Omental fat pad (tissue), 3 donors: ENCODE measurements at regions not wholly inside any gene's neighbourhood (a gene's known extent, or its start where the extent isn't known, plus 50 kb on each side); places are given as distances from the start of the nearest gene placed in this dataset.
"Not testable (repeated sequence)": the region's sequence is repeated elsewhere in the genome, so short reads cannot be mapped to it uniquely, and the experiment has no call there.

Source experiments
- ATAC-seq: fragments of 150-250 bp; one replicate; pipeline ENCODE4 v1.9.1; 2016; ENCODE audit warnings: mild to moderate bottlenecking, moderate library complexity; ENCODE audit not compliant: low FRiP score
- DNase-seq: peaks from one replicate; pipeline ENCODE4 v3.0.0-alpha.2; 2019; ENCODE audit warnings: low spot score
- TF ChIP-seq, protein P1 (sequence below), 3 donors: fragments of 450-650 bp; IDR thresholded peaks; one replicate each; pipeline ENCODE4 v1.5.1; 2016 to 2017; ENCODE audit warnings: antibody characterized with exemption in 3 of 3, mild to moderate bottlenecking in 3 of 3, moderate library complexity in 2 of 3

DNA sequence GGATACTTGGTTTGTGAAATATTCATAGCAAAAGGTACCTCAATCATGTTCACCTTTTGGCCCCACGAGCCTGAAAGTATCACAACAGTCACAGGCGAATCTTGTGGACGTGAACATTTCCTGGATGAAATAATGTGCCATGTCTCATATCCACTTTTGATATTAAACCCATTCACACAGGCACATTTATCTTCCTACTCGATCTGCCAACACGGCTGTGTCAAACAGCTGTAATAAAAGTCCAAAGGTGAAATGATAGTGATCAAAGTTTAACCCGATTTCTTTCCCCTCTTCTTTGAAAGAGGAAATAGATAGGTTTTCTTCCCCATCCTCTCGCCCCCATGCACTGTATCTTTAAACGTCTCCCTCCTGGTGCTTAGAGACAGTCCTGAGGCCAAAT, 191.2 kb upstream of the PROX1 start:
- DNase-seq: no peak
- no peak for ATAC-seq
- TF ChIP-seq, protein P1, sequence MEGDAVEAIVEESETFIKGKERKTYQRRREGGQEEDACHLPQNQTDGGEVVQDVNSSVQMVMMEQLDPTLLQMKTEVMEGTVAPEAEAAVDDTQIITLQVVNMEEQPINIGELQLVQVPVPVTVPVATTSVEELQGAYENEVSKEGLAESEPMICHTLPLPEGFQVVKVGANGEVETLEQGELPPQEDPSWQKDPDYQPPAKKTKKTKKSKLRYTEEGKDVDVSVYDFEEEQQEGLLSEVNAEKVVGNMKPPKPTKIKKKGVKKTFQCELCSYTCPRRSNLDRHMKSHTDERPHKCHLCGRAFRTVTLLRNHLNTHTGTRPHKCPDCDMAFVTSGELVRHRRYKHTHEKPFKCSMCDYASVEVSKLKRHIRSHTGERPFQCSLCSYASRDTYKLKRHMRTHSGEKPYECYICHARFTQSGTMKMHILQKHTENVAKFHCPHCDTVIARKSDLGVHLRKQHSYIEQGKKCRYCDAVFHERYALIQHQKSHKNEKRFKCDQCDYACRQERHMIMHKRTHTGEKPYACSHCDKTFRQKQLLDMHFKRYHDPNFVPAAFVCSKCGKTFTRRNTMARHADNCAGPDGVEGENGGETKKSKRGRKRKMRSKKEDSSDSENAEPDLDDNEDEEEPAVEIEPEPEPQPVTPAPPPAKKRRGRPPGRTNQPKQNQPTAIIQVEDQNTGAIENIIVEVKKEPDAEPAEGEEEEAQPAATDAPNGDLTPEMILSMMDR (IDR thresholded peaks at IDR 0.05): no peak

DNA sequence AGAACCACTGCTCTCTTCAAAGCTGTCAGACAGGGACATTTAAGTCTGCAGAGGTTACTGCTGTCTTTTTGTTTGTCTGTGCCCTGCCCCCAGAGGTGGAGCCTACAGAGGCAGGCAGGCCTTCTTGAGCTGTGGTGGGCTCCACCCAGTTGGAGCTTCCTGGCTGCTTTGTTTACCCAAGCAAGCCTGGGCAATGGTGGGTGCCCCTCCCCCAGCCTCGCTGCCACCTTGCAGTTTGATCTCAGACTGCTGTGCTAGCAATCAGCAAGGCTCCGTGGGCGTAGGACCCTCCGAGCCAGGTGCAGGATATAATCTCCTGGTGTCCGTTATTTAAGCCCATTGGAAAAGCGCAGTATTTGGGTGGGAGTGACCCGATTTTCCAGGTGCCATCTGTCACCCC, 179.5 kb upstream of the PROX1 start:
- not testable (repeated sequence) for ATAC-seq, DNase-seq

DNA sequence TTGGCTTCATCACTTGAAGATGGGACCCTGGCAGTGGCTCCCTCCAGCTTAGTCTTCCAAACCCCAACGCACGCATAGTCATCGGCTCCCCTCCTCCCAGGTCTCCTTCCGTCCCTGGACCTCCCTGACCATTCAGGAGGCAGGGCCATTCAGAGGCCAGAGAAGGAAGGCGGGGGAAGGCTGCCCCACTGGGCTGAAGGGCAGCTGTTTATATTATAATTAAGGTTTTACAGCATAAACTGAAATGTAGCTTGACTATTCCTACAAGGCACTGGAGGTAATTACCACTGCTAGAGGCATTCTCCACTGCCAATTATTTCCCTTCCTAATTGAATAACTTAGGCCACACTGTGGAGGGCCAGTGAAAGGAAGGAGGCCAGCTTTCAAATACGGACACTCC, 170.6 kb upstream of the PROX1 start:
- DNase-seq (no peak), ATAC-seq (no peak)
- TF ChIP-seq, protein P1 (IDR thresholded peaks at IDR 0.05): no peak

DNA sequence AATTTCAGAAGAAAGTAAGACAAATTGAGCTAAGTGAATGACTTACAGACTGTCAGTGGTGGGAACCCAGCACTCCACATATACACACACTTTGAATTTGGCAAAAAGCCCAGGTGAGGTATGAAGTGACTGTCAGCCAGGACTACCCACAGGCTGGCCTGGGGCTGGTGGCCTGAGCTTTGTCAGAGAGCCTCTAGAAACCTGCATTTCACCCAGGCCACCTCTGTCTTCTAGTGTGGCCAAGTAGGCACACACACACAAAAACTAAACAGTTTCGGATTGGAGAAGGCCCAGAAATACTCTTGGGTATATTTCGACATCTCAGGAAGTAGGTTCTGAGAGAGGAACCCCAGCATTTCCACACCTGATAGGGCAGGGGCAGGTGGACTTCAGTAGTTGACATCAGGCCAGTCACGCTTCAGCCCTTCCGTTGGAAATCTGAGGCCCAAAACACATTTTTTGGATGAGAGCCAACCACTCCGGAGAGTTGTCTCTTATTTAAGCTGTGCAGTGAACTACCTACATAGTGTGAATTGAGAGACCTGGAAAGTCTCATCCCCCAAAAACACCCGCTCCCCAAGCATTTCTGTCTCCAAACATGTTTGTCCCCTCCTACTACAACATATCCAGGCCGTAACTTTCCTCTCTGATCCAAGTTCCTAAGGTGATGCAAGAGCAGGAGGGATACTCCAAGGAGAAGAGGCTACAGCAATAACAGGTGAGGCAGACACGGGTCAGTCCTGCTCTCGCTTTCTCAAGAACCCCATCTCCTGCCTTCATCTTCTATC, 167.2 kb upstream of the PROX1 start:
- no peak for ATAC-seq
- no peak for DNase-seq
- TF ChIP-seq, protein P1 (IDR thresholded peaks at IDR 0.05): no peak

DNA sequence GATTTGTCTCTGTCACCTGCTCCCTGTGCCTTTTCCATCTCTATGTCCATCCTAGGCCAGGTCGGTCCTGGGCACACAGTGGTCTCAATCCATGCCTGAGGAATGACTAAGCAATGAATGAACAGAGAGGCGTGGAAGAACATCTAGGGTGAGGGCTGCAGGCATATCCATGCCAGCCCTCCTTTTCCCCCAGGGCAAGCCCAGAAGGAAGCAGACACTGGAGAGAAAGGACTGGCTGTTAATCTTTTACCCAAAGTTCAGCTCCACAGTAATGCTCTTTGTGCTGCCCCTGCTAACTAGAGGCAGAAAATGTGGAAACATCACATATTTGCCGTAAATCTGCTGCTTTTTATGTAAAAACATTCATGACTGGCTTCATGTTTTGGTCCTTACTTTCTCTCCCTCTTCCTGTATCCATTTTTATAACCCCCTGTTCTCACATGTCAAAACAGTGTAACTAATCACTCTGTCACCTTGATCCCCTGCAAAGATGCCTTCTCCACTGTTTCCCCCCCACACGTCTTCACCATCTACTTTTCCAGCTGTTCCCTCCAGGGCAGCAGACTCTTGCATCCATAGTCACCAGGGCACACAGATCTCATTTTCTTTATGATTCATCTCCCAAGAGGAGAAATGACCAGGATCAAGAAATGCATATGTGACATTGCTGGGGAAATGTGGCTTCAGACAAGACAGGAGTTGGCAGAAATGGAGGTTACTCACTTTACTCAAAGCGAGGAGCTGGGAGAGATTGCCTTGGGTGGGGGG, 166.4 kb upstream of the PROX1 start:
- DNase-seq: no peak
- TF ChIP-seq, protein P1 (IDR thresholded peaks at IDR 0.05): no peak
- no peak for ATAC-seq

DNA sequence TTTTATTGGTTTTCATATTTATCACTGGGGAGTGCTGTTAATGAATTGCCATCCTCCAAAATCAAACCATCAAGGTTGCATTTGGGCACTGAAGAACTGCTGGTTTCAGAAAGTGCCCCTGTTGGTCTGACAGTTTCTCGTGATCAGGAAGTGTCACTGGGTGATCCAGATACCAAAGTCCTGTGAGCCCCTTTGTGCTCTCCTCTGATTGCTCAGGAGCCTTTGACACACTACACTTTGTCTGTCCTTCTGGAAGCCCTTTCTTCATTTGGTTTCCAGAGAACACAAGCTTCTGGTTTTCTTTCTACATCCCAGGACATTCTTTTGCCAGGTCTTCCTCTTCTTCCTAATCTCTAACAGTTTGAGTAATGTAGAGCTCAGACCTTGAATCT, 165.8 kb upstream of the PROX1 start:
- ATAC-seq (no peak), DNase-seq (no peak)
- TF ChIP-seq, protein P1 (IDR thresholded peaks at IDR 0.05): no peak

DNA sequence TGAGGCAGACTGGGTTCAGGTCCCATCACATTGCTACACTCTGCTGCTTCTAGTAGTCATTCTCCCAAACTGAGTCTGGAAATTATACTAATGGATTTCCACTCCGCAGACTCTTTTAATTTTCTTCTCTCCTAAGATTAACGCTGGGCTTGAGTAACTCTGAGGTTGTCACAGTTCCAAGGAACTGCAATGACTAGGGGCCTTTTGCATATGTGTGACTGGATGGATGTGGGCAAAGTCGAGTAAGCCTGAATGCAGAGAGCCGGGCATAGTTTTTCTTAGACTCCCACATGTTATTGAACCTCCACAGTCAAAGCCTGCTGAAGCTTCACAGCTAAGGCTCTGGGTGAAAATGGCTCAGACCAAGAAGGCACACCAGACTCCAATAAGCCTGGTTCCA, 160.9 kb upstream of the PROX1 start:
- TF ChIP-seq, protein P1 (IDR thresholded peaks at IDR 0.05): no peak
- ATAC-seq (no peak), DNase-seq (no peak)
